ENCODE measurements at regions not wholly inside any gene's neighbourhood (a gene's known extent, or its start where the extent isn't known, plus 50 kb on each side); places are given as distances from the start of the nearest gene placed in this dataset.

DNA sequence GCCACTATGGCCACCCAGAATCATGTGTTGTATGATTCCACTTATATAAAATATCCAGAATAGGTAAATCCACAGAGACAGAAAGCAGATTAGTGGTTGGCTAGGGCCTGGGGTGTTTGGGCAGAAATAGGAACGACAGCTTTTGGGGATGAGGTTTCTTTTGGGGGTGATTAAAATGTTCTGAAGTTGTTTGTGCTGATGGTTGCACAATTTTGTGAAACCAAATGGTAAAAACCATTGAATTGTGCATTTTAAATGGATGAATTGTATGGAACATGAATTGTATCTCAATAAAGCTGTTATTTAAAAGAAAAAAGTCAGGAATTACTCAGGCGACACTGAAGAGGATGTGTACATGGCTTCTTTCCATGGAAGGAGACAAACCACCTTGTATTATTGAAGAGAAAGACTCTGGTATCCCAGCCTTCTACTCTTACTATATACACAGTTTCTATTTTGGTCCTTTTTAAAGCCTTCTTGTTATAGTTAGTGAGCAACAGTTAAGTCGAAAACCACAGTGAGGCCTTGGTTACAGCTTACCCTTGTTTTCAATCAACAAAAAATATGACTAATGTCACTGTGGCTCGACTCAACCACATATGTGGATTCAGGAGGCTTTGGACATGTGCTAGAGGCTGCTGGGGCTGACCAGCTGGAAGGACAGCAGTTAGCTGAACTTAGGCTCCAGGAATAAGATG is 57.1 kb upstream of the KMT2E start (continued):
- TF ChIP-seq POLR2AphosphoS5 (IDR thresholded peaks at IDR 0.05; ENCODE audit: low read length): no peak
- TF ChIP-seq, protein P1, sequence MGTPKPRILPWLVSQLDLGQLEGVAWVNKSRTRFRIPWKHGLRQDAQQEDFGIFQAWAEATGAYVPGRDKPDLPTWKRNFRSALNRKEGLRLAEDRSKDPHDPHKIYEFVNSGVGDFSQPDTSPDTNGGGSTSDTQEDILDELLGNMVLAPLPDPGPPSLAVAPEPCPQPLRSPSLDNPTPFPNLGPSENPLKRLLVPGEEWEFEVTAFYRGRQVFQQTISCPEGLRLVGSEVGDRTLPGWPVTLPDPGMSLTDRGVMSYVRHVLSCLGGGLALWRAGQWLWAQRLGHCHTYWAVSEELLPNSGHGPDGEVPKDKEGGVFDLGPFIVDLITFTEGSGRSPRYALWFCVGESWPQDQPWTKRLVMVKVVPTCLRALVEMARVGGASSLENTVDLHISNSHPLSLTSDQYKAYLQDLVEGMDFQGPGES (IDR thresholded peaks at IDR 0.05): no peak
- no peak for TF ChIP-seq RCOR1 (conservative IDR thresholded peaks at IDR 0.05; ENCODE audit: low read depth, low read length)
- peak; percentile 98 for TF ChIP-seq RUNX3 (IDR thresholded peaks at IDR 0.05; ENCODE audit: low read length)
- peak; percentile 31; the same call in 1 of the 2 replicates for TF ChIP-seq HDGF (IDR thresholded peaks at IDR 0.05)
- TF ChIP-seq ESRRA (IDR thresholded peaks at IDR 0.05; ENCODE audit: low read length): no peak
- TF ChIP-seq RBBP5 (conservative IDR thresholded peaks at IDR 0.05): no peak
- no peak for TF ChIP-seq SPI1 (IDR thresholded peaks at IDR 0.05; ENCODE audit: borderline replicate concordance, insufficient read depth, low read depth, low read length)
- TF ChIP-seq SIN3A (IDR thresholded peaks at IDR 0.05; ENCODE audit: low read depth, low read length): no peak
- no peak for TF ChIP-seq CHD4 (IDR thresholded peaks at IDR 0.05)
- peak; percentile 43 for TF ChIP-seq SP1 (IDR thresholded peaks at IDR 0.05; ENCODE audit: low read depth, low read length)
- 0 out of 2 replicates have a peak, but pooled peaks have one; percentile 11 for TF ChIP-seq SREBF1 (IDR thresholded peaks at IDR 0.05; ENCODE audit: low read length)
- no peak for TF ChIP-seq CEBPB (IDR thresholded peaks at IDR 0.05; ENCODE audit: borderline replicate concordance in 1 of 2, low read depth in 2 of 2, low read length in 2 of 2)
- TF ChIP-seq, protein P2, sequence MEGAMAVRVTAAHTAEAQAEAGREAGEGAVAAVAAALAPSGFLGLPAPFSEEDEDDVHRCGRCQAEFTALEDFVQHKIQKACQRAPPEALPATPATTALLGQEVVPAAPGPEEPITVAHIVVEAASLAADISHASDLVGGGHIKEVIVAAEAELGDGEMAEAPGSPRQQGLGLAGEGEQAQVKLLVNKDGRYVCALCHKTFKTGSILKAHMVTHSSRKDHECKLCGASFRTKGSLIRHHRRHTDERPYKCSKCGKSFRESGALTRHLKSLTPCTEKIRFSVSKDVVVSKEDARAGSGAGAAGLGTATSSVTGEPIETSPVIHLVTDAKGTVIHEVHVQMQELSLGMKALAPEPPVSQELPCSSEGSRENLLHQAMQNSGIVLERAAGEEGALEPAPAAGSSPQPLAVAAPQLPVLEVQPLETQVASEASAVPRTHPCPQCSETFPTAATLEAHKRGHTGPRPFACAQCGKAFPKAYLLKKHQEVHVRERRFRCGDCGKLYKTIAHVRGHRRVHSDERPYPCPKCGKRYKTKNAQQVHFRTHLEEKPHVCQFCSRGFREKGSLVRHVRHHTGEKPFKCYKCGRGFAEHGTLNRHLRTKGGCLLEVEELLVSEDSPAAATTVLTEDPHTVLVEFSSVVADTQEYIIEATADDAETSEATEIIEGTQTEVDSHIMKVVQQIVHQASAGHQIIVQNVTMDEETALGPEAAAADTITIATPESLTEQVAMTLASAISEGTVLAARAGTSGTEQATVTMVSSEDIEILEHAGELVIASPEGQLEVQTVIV (IDR thresholded peaks at IDR 0.05; ENCODE audit: borderline replicate concordance, partially characterized antibody): no peak
- TF ChIP-seq RB1 (IDR thresholded peaks at IDR 0.05; ENCODE audit: borderline replicate concordance): no peak
- peak; percentile 78; the same call in 1 of the 2 replicates for TF ChIP-seq NFIC (IDR thresholded peaks at IDR 0.05; ENCODE audit: low read depth, low read length)
- no peak for TF ChIP-seq NR2C2 (IDR thresholded peaks at IDR 0.05; ENCODE audit: borderline replicate concordance, control insufficient read depth, insufficient read length, low read depth)
- no peak for TF ChIP-seq SMAD5 (IDR thresholded peaks at IDR 0.05; ENCODE audit: low read depth)
- TF ChIP-seq BACH1 (IDR thresholded peaks at IDR 0.05; ENCODE audit: borderline replicate concordance): peak; percentile 19; the same call in 1 of the 2 replicates
- no peak for TF ChIP-seq WRNIP1 (IDR thresholded peaks at IDR 0.05; ENCODE audit: borderline replicate concordance, low read depth, low read length)
- TF ChIP-seq STAT1 (conservative IDR thresholded peaks at IDR 0.05): no peak
- TF ChIP-seq MTA2 (IDR thresholded peaks at IDR 0.05; ENCODE audit: low read depth): peak; percentile 83
- TF ChIP-seq JUND (IDR thresholded peaks at IDR 0.05; ENCODE audit: low read depth, low read length): no peak
- peak; percentile 85 for TF ChIP-seq ATF2 (IDR thresholded peaks at IDR 0.05; ENCODE audit: low read length)
- TF ChIP-seq SMAD1 (IDR thresholded peaks at IDR 0.05; ENCODE audit: low read depth, partially characterized antibody): peak; percentile 46
- TF ChIP-seq EZH2 (IDR thresholded peaks at IDR 0.05; ENCODE audit: borderline replicate concordance, control insufficient read depth, low read depth, low read length): no peak
- peak; percentile 39 for TF ChIP-seq JUNB (IDR thresholded peaks at IDR 0.05)
- no peak for TF ChIP-seq BRCA1 (IDR thresholded peaks at IDR 0.05; ENCODE audit: low read depth, low read length)
- TF ChIP-seq NFXL1 (IDR thresholded peaks at IDR 0.05; ENCODE audit: borderline replicate concordance): no peak
- no peak for TF ChIP-seq NR2F1 (conservative IDR thresholded peaks at IDR 0.05)
